GM12874 (cell line): ENCODE measurements at regions not wholly inside any gene's neighbourhood (a gene's known extent, or its start where the extent isn't known, plus 50 kb on each side); places are given as distances from the start of the nearest gene placed in this dataset.

Experiments
- CTCF ChIP-seq: IDR thresholded peaks from 2 replicates; pipeline ENCODE4 v1.5.1; 2011; ENCODE audit warnings: low read depth, mild to moderate bottlenecking, control low read depth, low read length, moderate library complexity; ENCODE audit not compliant: insufficient read depth

GRCh38 chr13:24052547-24053518, 107.7 kb upstream of the SPATA13 start:
- no peak for TF ChIP-seq CTCF

DNA sequence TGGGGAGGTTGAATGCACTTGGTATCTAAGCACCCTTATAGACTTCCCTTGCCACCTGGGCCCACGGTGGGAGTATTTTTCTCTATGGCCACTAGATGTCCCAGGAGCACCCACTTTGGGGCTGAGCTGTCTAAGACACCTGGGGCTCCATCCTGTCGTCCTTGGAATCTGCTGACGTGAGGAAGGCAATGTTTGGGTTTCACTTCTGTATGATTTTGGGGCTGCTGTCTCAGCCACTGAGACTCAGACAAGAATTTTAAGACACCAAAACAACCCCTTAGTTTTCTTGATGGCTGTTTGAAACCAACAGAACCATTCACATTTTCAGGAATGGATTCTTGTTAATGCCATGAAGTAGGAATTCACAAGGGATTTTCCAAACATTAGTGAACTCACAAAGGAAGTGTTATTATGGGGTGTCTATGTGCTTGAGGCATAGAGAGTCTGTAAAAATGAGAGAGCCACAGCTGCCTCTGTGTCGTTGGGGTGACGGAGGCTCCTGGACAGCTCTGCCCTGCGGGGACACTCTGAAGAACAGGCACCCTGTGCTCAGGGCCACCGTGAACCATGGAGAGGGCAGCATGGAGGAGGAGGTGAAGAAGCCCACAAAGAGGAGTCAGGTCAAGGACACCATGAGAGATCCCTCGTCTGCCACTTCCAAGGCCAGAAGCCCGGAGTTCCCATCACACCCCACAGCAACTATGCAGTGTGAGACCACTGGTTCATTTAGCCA, 106.8 kb upstream of the SPATA13 start:
- peak; percentile 83 for TF ChIP-seq CTCF

DNA sequence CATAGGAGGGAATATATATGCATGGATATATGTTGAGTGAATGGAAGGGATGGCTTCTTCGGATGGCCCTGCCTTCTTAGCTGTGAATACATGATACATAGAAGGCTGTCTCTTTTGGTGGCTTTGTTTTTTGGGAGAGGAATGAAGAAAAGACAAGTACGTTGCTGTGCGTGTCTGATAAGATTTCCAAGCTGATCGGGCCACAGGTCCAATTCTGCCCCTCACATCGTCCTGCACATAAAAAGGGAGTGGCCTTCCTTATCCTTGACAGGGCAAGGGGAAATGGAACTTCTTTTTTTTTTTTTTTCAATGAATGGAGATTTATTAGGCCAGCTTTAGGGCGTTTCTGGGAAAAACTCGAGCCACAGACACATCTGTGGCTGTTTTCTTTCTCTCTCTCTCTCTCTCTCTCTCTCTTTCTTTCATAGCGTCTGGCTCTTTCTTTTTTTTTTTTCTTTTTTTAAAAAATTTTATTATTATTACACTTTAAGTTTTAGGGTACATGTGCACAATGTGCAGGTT, 103.8 kb upstream of the SPATA13 start:
- no peak for TF ChIP-seq CTCF

DNA sequence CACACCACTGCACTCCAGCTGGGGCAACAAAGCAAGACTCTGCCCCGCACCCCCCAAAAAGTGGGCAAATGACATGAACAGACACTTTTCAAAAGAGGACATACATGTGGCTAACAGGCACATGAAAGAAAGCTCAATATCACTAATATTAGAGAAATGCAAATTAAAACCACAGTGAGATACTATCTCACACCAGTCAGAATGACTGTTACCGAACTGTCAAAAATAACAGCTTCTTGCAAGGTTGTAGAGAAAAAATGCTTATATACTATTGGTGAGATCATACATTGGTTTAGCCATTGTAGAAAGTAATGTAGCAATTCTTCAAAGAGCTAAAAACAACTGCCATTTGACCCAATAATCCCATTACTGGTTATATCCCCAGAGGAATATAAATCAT, 99.5 kb upstream of the SPATA13 start:
- TF ChIP-seq CTCF, result no peak

GRCh38 chr13:24063281-24063877, 97.1 kb upstream of the SPATA13 start:
- no peak for TF ChIP-seq CTCF

- TF ChIP-seq CTCF, result no peak
These were observed 96.1 kb upstream of the SPATA13 start for GRCh38 chr13:24064371-24064770.

DNA sequence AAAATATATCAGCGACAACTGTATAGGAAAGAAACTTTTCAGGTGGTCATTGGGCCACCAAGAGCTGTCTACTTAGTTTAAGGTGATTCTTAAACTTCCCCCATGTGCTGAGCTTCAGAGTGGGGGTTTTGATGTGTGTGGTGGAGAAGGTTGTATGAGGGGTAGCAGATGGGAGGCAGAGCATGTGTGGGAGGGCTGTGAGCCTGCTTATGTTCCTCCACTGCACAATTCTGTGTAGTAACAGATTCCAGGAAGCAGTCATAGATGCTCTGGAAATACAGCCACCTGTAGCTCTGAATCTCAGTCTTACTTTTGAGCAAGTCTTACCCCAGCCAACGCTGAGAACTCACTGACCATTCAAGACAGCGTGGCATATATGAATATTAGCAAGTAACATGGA, 95.3 kb upstream of the SPATA13 start:
- TF ChIP-seq CTCF, result no peak
